GM12891 (cell line): ENCODE measurements at regions not wholly inside any gene's neighbourhood (a gene's known extent, or its start where the extent isn't known, plus 50 kb on each side); places are given as distances from the start of the nearest gene placed in this dataset.

ENCODE experiments used
- POLR2A ChIP-seq: IDR thresholded peaks from 2 replicates; pipeline ENCODE4 v1.6.1; 2011; ENCODE audit warnings: low read depth, low read length, control low read depth
- POLR2AphosphoS5 ChIP-seq: IDR thresholded peaks from 2 replicates; pipeline ENCODE4 v1.6.1; 2011; ENCODE audit warnings: low read depth, low read length, control low read depth

- TF ChIP-seq POLR2A (no peak), POLR2AphosphoS5 (no peak)
These were observed 96.0 kb upstream of the CNKSR3 start for GRCh38 chr6:154606457-154606856.
